NOMO-1 treated with dmso at 0.1 percent for 144 hours (cell line): ENCODE measurements at regions not wholly inside any gene's neighbourhood (a gene's known extent, or its start where the extent isn't known, plus 50 kb on each side); places are given as distances from the start of the nearest gene placed in this dataset.

Experiments used
- DNase-seq: peaks from one replicate; lab custom pipeline; 2025; ENCODE audit not compliant: unreplicated experiment; lab: John Stamatoyannopoulos, UW

DNA sequence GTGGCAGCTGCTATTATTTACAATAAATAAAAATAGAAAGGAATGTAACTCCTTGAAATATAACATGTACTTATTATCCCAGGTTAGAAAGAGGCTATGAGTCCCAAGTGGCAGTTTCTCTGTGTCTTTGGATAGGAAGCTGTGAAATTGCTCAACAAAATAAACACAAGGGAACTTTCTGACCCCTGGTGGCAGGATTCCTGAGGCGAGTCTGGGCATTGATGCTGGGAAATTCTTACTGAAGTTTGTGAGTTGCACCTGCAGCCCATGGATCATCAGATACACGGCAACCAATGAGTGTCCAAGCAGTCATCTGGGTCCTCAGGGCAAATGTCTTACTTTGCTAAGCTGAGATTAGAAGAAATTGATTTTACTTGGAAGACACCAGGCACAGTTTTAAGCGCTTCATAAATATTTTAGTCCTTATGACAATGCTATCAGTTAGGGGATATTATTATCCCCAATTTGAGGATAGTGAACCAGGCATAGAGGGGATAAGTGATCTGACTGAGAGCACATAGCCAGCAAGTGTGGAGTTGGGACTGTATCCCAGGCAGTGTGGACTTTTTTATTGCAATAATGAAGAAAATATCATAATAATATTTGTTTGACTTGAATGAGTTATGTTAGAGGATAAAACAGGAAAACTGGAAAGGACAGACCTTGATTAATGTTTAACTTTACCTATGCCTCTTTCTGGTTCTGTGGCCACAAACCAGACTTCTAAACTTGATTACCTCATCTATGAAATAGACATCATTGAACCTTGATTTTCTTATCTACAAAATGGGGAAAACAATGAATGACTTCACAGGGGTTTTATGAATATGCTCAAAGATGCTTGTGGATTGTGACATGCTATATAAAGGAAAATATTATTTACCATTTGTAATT, 265.5 kb upstream of the ADAMTSL1 start:
- no peak for DNase-seq

DNA sequence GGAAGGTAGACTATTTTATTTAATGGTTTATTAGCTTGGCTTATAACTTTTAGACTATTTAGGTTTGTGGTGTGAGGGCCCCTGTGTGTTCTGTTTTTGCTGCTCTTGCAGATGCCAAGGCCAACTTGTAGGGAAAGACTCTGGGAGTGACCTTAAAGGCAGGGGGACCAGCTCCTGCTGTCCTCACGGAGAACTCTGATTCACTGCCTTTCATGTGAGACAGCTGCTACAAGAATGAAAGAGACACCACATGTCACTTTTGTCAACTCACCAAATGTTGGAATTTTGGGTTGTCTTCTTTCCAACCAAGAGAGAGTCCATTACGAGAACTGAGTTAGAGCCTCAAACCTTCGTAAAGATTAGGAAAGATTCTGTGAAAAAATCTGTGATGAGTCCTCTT, 258.3 kb upstream of the ADAMTSL1 start:
- no peak for DNase-seq

DNA sequence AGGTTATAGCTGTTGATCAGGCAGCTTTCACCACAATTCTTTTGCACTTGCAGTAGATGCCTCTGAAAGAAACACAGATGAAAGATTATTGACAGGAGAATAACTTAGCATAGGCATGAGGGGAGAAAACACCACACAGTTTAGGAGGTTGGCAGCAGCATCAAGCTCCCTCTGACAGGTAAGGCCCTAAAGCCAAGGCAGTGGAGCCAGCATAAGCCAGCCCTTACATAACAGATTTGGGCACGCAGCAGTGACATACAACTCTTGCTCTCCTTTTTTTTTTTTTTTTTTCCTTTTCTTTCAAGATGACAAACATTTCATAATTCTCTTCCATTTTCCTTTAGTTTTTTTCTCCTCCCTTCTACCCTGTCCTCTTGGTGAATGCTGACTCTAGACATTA, 257.6 kb upstream of the ADAMTSL1 start:
- DNase-seq, result no peak

DNA sequence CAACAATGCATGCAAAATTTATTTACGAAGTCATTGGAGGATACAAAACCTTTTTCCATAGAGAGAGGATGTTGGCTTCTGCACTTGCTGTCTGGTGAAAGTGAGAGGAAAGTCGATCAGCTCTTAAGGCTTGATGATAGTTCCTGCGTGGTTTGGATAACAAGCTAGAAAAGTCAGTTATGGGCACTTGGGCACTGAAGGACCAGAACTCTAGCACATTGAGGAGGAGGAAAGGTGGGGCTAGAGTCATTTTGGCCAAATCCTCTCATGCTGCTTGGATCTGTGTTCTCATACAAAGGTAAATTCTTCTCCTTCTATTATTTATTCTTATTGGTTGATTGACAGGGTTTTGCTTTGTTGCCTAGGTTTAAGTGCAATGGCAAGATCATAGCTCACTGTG, 245.9 kb upstream of the ADAMTSL1 start:
- no peak for DNase-seq

DNA sequence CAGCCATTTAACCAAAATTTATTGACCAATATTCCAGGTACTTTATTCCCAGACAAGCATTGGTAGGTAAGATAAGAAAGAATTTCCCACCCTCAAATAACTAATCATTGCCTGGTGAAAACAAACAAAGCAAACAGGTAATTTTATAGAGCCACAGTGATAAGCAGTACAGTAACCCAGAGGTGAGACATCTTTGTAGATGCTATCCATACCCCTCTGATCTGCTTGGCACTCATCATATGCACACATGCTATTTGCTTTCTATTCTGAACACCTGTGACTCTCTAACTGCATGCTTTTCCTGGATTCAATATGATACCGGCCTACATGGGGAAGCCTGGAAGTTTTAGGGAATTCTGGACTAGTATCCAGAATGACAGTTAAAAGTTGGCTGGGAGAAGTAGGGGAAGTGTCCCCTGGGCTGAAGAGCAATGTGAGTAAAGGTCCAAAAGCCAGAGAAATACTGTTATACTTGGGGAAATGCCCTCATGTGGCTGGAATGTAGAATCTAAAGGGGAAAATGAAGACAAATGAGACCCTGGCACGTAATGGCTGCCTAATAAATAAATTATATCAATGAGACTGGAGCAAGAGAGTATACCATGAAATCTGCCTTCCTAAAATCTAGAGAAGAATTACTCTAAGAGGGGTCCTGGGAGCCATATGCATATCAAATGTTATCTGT, 243.8 kb upstream of the ADAMTSL1 start:
- no peak for DNase-seq

DNA sequence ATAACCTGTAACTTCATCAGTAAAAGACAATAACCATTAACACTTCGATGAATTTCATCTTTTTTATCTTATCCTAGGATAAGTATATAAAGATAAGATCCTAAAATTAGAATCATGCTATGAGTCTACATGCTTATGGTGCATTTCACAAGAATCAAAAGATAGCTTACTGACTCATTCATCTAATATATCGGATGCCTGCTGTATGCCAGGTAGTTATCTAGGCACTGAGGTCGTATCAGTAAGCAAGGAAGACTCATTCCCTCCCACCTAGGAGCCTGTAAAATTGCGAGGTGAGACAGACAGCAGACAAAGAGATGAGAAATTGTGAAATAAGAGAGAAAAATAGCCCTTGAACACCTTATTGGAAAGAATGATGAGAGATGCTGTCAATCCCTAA, 240.6 kb upstream of the ADAMTSL1 start:
- DNase-seq, result no peak

DNA sequence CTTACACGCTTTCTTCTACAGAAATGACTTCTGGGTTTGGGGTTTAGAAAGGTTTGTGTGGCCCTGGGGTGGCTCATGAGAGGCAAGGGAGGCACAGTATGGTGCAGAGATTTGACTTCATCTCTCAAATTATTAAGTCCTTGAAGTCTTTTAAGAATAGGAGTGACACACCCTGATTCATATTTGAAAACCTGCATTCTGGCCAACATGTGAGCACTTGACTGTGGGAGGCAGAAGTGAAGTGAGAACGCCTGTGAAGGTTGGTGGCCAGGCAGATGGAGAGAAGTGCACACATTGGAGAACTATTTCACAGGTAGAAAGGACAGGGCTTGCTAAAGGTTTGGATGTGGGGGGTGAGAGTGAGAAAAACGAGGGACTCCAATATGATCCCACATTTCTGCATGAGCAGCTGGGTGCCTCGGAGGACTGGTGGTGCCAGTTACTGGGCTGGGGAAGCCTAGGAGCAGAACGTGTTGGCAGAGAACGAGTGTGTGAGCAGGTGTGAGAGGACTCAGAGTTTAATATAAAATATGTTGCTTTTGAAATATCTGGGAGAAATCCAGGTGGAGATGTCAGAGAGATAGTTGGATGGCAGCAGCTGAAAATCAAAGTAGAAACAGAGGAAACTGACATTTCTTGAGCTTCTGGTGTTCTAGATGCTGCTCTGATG, 240.0 kb upstream of the ADAMTSL1 start:
- DNase-seq, result no peak

DNA sequence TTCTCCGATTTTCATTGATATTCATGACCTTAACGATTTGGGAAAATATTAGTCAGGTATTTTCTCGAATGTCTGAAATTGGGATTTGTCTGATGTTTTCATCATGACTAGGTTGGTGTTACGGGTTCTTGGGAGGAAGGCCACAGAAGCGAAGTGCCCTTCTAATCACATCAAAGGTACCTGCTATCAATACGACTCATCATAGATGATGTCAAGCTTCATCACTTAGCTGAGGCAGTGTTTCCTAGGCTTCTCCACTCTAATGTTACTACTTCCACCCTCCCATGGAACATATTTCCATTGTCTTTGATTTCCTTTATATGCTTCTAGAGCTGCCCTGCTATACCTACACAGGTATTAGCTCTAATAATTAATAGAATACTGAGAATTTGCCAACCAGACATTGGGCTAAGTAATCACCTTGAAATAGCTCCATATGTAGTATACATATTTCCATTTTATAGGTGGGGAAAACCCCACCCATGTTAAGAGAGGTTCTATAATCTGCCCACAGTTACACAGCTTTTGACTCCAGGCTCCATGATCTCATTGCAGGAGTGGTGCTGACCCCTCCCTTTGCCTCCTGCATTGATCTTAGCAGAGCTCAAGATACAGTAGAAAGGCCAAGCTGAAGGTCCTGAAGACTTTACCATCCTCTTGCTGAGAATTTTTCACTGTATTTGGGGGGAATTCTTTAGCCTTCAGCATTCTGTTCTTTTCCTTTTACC, 238.6 kb upstream of the ADAMTSL1 start:
- DNase-seq, result no peak

DNA sequence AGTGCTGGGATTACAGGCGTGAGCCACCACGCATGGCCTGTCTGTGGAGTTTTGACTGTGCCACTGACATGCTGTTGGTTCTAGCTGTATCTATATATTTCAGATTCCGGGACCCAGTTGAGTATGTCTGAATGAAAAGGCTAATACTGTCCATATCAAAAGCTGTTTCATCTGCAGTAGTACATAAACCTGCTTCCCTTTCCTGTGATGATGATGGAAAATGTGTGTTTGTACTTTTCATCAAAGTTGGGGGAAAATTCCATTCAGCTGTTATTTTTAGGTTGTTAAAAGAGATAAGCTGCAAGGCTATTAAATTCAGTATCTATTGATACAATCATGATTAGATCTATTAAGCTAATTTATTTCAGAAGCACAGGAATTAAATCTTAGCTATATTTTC, 237.6 kb upstream of the ADAMTSL1 start:
- DNase-seq, result no peak

DNA sequence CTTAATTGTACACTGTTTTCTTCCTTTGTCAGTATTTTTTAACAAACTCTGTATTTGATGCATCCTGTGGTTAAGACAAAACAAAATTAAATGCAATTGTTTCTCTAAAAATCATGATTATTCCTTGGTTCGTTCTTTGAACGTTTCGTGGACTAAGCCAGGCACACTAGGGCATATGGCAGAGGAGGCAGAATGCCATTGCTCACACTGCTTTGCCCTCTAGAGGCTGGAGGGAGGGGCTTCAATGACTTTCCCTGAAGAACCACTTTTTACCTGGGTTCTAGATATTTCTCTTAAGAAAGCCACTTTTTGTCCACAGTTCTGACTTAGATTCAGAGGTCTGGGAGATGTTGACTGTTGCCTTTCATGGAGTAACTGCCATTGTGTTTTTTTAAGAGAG, 236.2 kb upstream of the ADAMTSL1 start:
- DNase-seq, result no peak

DNA sequence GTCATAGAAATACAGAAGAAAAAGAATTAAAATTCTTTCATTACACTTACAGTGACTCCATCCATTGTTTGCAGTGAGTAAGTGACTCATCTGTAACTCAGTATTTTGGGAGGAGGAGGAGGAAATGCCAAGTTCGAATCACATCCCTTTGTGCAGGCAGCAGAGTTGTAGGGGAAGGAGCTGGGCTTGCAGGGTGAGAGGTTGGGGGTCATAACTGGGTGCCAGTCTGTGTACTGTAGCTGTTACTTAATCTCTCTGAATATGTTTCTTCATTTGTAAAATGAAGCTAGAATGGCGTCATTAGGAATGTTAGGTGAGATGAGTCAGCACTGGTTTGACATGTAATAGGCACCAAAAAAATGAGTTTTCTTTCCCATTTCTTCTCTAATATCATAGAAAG, 235.7 kb upstream of the ADAMTSL1 start:
- no peak for DNase-seq

DNA sequence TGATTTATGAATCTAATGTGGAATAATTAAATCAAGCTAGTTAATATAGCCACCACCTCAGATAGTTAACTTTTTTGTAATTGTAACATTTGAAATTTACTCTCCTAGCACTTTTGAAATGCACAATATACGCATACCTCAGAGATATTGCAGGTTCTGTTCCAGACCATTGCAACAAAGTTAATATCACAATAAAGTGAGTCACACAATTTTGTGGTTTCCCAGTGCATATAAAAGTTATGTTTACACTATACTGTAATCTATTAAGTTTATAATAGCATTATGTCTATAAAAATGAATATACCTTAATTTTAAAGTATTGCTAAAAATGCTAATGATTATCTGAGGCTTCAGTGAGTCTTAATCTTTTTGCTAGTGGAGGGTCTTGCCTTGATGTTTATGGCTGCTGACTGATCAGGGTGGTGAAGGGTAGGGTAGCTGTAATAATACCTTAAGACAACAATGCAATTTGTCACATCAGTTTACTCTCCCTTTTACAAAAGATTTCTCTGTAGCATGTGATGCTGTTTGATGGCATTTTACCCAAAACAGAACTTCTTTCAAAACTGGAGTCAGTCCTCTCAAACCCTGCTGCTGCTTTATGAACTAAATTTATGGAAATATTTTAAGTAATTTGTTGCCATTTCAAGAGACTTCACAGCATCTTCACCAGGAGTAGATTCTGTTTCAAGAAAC, 235.1 kb upstream of the ADAMTSL1 start:
- no peak for DNase-seq

DNA sequence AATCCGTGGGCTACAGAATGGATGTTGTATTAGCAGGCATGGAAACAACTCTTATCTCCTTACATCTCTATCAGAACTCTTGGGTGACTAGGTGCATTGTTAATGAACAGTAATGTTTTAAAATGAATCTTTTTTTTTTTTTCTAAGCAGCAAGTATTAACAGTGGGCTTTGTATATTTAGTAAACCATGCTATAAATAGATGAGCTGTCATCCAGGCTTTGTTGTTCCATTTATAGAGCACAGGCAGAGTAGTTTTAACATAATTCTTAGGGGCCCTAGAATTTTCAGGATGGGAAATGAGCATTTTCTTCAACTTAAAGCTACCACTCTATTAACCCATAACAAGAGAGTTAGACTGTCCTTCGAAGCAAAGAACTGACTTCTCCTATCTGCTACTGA, 233.7 kb upstream of the ADAMTSL1 start:
- no peak for DNase-seq

DNA sequence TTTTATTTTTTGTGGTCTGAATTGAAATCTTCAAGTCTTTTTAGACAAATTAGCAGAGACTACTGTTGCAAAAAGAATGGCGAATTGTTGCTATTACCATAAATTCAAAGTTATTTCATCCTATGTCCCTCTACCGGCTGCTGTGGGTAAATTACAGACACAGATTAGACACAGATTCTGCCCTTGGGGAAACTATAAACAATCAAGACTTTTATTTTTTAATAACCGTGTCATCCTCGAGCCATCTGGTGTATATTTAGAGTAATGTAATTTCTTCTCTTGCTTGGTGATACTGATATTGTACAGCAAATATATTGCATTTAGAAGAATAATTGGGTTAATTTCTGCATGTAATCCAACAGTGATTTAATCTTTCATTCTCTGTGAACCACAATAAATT, 228.0 kb upstream of the ADAMTSL1 start:
- DNase-seq, result no peak

DNA sequence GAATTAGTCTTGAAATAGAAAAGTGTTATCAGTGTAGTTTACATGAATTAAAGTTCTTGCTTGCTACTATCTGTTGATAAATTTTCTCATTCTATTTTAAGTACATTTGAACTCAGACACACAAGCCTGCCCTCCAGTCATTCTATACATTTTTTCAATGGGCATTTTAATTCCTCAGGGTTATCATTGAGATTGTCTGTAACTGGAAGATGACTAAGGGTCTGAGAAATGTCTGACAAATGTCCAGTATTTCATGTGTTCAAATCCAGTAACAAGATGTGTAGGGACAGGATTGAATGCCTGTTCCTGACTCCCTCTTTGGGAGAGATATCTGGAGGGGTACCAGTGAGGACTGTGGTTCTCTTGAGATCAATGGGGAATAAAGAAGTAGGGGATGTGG, 223.9 kb upstream of the ADAMTSL1 start:
- no peak for DNase-seq

DNA sequence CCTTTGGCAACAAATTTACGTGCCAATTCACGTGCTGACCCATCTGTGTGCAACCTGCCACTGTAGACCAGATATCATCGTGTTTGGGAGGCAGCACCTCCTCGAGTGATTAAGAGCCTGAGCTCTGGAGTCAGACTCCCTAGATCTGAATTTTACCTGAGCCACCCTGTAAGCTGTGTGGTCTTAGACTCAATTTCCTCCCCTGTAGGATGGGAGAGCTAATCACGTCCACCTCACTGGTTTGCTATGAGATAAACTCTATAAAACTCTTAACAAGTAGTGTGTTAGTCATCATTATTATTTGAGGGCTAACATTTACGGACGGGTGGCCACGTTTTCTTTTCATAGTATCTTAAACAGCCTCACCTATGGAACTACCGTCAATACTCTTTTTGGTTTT, 220.0 kb upstream of the ADAMTSL1 start:
- DNase-seq, result no peak

DNA sequence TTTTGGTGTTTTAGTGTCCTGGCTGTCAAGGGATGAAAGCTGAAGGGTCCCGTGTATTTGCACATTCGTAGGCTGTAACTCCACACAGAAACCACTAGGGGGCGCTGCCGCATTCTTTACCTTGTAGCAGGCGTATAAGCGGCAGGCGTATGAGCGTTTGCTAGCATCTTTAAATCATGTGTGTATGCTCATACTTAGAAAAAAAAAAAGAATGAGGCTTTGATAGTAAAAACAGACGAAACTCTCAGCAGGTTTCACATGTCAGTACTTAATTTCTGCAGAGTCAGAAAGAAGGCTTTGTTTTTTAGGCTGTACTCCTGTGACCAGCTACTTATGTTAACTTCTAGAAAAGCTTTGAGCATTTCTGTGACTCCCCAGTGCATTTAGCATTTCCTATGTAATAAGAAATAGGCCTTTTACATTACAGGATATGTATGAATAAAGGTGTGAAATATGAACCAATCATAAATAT, 218.8 kb upstream of the ADAMTSL1 start:
- no peak for DNase-seq

DNA sequence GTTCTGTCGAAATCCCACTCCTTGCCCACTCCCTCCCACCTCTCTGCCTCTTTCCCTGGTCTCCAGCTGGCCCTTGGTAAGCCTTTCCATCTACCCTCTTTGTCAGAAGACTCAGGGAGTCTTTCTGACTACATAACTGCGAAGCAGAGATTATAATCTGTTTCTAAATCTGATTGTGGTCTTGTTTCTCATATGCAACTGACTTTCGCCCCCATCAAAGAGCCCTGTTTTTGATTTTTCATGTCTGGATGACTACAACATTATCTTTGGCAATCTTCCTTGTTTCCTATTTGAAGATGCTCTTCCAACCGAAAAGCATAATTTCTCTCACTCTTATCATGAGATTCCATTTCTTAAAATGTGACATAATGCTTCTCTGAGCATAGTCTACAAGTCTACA, 218.2 kb upstream of the ADAMTSL1 start:
- DNase-seq, result no peak

DNA sequence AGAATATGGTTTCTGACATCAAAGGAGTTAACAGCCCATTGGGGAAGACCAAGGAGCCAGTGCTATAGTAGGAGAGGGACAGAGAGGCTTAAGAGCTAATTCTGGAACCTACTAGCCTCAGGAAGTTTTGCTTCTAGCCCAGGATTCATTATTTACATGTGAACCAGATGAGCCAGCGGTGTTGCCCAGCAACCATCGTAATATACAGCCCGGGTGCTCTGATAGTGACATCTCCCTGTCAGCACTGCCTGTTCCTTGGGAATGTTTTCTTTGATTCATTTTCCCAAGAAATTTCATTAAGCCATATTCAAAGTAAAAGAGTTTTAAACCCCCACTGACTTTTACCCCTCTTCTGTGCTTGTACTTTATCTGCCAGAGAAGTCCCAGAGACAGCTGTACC, 217.4 kb upstream of the ADAMTSL1 start:
- no peak for DNase-seq

DNA sequence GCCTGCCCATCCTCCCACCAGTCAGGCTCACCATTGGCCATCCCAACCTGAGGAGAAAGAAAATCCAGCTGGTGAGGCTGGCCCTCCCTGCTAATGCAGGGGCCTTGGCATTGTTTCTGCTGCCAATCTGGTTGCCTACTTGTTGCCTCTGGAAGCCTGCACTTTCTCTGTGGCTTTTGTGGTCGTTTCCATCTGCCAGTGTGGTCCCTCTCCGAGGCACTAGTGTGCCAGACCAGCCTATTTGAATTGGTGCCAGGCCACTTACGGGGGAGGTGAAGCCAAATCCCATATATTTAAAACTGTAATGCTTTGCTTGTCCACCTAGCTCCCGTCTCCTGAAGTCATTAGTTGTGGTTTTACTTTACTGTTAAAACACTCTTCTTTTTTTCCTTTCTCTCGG, 213.4 kb upstream of the ADAMTSL1 start:
- no peak for DNase-seq

DNA sequence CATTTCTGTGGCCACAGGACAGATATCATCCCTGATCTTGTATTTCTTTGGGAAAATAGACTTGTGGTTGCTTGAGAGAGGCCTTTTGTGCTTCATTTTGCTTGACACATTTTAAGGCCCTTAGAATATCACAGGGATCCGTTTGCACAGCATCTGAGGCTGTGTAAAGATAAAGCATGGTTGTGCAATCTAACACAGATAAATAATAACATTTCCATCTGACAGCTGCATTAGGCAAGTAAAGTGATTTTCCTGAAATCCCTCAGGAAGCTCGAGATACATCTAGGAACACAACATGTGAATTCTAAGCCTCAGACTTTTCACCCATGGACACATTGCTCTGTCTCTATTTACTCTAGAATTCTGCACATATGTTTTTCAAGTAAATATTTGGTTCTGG, 212.8 kb upstream of the ADAMTSL1 start:
- no peak for DNase-seq
